Raji (cell line): ENCODE measurements at regions not wholly inside any gene's neighbourhood (a gene's known extent, or its start where the extent isn't known, plus 50 kb on each side); places are given as distances from the start of the nearest gene placed in this dataset.

Experiments
- POLR2A ChIP-seq: IDR thresholded peaks from 2 replicates; pipeline ENCODE4 v1.6.1; 2011; ENCODE audit warnings: low read depth, low read length, control low read depth; ENCODE audit not compliant: insufficient read depth

- no peak for TF ChIP-seq POLR2A
Measured at GRCh38 chr21:40901691-40902090, 54.7 kb upstream of the DSCAM start.

GRCh38 chr21:40902299-40902698, 55.3 kb upstream of the DSCAM start:
- no peak for TF ChIP-seq POLR2A

GRCh38 chr21:40902993-40903392, 56.0 kb upstream of the DSCAM start:
- TF ChIP-seq POLR2A: no peak

- TF ChIP-seq POLR2A: no peak
Measured at GRCh38 chr21:40905251-40905650, 58.3 kb upstream of the DSCAM start.

- no peak for TF ChIP-seq POLR2A
Measured at GRCh38 chr21:40912375-40912774, 65.4 kb upstream of the DSCAM start.

GRCh38 chr21:40915114-40915513, 68.2 kb upstream of the DSCAM start:
- no peak for TF ChIP-seq POLR2A

GRCh38 chr21:40923407-40923806, 76.4 kb upstream of the DSCAM start:
- no peak for TF ChIP-seq POLR2A

- TF ChIP-seq POLR2A: no peak
Measured at GRCh38 chr21:40923901-40924300, 76.9 kb upstream of the DSCAM start.

- no peak for TF ChIP-seq POLR2A
Measured at GRCh38 chr21:40924641-40925040, 77.7 kb upstream of the DSCAM start.

- no peak for TF ChIP-seq POLR2A
Measured at GRCh38 chr21:40926238-40926637, 79.3 kb upstream of the DSCAM start.

GRCh38 chr21:40929833-40930232, 82.9 kb upstream of the DSCAM start:
- no peak for TF ChIP-seq POLR2A

- no peak for TF ChIP-seq POLR2A
Measured at GRCh38 chr21:40931197-40931596, 84.2 kb upstream of the DSCAM start.

- TF ChIP-seq POLR2A: no peak
Measured at GRCh38 chr21:40936178-40936577, 89.2 kb upstream of the DSCAM start.

GRCh38 chr21:40936771-40937261, 89.9 kb upstream of the DSCAM start:
- TF ChIP-seq POLR2A: no peak

- TF ChIP-seq POLR2A: no peak
Measured at GRCh38 chr21:40938078-40938477, 91.1 kb upstream of the DSCAM start.

GRCh38 chr21:40938611-40939010, 91.7 kb upstream of the DSCAM start:
- TF ChIP-seq POLR2A: no peak

GRCh38 chr21:40947713-40948112, 100.8 kb upstream of the DSCAM start:
- TF ChIP-seq POLR2A: no peak

GRCh38 chr21:40950970-40951369, 104.0 kb upstream of the DSCAM start:
- no peak for TF ChIP-seq POLR2A

- TF ChIP-seq POLR2A: no peak
Measured at GRCh38 chr21:40952551-40953323, 105.8 kb upstream of the DSCAM start.
